OCI-M2 (cell line): ENCODE measurements at regions not wholly inside any gene's neighbourhood (a gene's known extent, or its start where the extent isn't known, plus 50 kb on each side); places are given as distances from the start of the nearest gene placed in this dataset.

Source experiments
- DNase-seq: peaks from one replicate; lab custom pipeline; 2025; ENCODE audit not compliant: unreplicated experiment; lab: John Stamatoyannopoulos, UW

DNA sequence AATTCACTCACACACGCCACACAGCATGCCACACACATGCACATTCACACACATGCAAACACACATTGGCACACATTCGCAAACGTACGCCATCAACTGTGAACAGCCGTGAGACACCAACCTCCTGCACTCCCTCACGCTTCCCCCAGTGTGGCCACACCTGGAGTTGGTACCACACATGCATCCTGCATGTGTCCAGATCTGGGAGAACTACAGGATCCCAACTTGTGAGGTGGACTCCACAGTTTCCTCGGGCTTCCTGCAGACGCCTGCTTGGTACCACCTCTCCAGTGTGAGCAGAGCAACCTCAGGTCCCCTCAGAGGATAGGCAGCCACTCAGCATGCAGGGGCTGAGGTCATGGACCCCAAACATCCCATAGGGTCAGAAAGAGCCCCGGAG, 239.0 kb downstream of the EIPR1 start:
- DNase-seq = no peak

DNA sequence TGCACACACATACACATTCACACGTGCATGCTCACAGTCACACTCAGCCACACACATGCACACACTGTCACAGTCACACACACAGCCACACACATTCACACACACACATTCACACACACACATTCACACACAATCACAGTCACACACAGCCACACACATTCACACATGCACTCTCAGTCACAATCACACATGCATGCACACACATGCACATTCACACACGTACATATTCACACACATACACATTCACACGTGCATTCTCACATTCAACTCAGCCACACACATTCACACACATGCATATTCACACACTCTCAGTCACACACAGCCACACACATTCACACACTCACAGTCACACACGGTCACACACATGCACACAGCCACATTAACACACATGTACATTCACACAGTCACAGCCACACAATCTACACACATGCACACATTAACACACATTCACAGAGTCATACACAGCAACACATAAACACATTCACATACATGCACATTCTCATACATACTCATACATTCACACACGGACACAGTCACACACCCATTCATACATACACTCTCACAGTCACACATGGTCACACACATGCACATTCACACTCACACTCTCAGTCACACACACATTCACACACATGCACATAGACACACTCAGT, 239.8 kb downstream of the EIPR1 start:
- DNase-seq = no peak

- no peak for DNase-seq
These were observed 241.9 kb downstream of the EIPR1 start for GRCh38 chr2:3135676-3136075.

- DNase-seq = no peak
These were observed 243.5 kb downstream of the EIPR1 start for GRCh38 chr2:3134026-3134571.

- DNase-seq = no peak
These were observed 244.7 kb downstream of the EIPR1 start for GRCh38 chr2:3132966-3133365.

- DNase-seq = no peak
These were observed 245.2 kb downstream of the EIPR1 start for GRCh38 chr2:3132466-3132865.

- DNase-seq = no peak
These were observed 245.8 kb downstream of the EIPR1 start for GRCh38 chr2:3131636-3132326.

- no peak for DNase-seq
These were observed 246.6 kb downstream of the EIPR1 start for GRCh38 chr2:3130889-3131635.

DNA sequence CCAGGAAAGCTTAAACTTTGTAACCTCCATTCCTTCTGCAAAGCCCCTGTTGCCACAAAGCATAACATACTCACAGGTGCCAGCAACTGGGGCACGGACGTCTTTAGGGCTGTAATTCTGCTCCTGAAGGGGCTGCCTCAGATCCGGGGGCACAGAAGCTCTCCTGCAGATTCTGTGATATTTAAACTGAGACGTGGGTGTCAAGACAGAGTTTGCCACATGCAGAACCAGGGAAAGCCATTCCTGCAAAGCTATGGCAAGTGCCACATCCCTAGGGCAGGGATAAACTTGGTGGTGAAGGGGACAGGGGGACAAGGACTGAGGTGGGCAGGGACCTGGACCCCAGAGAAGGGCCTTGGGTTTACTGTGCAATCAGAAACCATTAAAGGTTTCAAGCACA, 247.2 kb downstream of the EIPR1 start:
- DNase-seq = no peak

DNA sequence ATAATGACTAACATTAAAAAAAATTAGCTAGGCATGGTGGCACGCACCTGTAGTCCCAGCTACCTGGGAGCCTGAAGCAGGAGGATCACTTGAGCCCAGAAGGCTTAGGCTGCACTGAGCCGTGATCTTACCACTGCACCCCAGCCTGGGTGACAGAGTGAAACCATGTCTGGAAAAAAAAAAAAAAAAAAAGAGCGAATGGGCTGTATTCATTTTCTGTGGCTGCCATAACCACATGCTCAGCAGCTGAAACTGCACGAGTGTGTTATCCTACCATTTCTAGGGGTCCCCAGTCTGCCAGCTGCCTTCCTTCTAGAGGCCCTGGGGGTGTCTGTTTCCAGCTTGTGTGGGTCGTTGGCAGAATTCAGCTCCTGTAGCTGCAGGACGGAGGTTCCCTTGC, 247.8 kb downstream of the EIPR1 start:
- no peak for DNase-seq

DNA sequence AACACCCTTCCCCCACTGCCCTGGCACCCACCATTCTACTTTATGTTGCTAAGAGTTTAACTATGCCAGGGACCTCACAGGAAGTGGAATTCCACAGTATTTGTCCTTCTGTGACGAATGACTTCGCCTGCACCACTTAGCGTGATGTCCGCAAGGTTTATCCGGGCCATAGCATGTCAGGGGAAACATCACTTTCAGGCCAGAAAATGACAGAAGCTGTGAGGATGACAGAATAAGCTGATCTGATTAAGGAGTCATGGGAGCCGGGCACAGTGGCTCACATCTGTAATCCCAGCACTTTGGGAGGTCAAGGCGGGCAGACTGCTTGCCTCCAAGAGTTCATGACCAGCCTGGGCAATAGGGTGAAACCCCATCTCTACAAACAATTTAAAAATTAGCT, 248.8 kb downstream of the EIPR1 start:
- no peak for DNase-seq

DNA sequence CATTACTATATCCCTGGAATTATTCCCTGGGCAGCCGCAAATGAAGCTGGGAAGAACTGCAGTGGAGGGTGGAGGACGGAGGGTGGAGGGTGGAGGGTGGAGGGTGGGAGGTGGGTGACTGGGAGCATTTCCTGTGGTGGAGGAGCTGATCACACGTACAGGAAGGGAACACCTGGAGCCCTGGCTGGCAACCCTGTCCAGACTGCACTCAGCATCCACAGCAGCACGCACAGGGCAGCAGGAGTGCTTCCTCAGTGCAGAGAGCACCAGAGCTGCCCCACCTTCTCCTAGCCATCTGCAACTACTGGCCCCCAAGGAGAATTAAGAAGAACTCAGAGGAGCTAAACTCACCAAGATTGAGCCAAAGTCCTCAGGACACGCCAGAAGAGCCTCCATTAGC, 249.9 kb downstream of the EIPR1 start:
- no peak for DNase-seq

GRCh38 chr2:3126911-3127621, 250.6 kb downstream of the EIPR1 start:
- DNase-seq = no peak

DNA sequence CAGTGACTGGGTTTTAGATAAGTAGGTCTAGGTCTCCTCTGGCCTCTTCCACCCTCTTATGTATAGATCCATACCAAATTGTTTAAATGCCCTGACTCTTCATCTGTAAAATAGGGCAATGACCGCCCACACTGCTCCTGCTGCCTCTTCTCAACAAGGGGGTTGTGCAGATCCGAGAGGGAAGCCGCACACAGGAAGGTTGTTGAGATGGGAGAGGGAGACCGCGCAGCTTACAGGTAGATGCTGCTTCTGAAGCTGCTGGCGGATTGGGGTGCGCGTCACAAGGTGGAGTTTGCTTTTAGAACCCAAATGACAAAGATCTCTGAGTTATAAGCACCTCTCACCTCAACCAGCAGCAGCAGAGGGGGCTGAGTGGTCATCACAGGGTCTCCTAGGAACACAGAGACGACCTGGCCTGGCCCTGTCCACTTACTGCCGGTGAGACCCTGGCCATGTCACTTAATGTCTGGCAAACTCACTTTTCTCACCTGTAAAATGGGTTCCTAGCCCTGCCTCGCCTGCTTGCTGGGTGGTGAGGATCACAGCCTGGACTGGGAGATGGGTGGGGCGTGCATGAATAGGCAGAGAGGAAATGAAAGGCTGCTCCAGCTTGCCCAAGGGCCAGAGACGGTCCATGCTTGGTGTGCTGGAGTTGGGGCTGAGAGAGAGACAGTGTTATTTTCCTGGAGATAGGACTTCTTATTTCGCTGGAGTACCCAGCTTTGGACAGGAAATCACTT, 251.3 kb downstream of the EIPR1 start:
- no peak for DNase-seq

GRCh38 chr2:3125761-3126130, 251.9 kb downstream of the EIPR1 start:
- DNase-seq = no peak

DNA sequence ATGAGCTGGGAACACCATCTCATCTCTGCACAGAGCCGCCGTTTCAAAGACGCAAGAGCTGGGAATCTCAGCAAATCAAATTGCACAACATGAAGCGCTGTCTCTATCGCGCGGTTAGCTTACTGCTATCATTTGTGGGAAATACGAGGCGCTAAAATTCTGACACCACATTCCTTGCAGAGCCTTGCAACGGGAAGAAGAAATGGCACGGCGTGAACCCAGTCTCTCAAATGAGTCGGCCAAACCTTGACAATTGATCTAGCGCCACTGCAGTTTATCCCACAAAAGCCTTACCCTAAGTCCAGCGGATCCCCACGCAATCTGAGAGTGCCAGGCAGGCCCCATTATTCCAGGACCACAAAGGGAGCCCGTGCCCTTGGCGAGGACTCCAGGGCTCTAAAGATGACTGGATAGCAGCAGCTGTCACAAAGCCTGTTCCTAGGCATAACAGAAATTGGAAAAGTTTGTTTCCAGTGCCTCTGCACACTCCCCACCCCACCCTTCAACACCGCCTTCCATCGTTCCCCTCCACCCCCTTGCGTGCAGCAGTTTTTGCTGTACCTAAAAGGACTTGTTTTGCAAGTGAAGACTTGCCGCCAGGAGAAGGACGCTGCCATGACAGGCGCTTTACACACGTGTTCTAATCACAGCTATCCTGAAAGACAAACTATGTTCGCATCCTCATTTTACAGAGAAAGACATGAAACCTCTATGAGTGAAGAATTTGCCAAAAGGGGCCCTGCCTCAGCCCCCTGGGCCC, 252.4 kb downstream of the EIPR1 start:
- no peak for DNase-seq

DNA sequence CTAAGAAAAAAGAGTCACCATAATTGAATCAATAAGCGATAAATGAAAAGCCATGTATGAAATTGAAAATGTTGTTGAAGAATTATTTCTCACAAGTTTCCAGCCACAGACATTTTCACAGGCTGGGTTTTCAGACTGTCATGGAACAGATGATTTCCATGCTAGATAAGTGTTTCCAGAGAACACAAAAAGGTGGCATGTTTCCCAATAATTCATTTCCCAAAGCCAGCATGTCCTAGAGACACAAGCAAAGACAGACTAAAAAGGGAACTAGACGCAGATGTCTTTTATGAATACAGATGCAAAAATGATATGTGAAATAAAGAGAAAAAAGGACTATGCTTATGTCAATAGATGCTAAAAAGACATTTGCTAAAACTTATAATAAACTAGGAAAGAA, 255.1 kb downstream of the EIPR1 start:
- no peak for DNase-seq

DNA sequence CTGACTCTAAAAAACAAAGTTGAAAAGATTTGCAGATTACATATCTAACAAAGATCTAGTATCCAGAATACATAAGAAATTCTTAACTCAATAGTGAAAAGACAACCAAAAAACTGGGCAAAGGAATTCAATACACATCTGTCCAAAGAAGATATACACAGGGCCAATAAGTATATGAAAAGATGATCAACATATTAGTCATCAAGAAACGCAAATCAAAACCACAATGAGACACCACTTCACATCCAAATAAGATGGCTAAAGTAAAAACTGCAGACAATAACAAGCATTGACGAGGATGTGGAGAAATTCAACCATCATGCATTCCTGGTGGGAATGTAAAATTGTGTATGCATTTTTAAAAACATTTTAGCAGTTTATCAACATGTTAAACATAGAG, 256.0 kb downstream of the EIPR1 start:
- DNase-seq = no peak

DNA sequence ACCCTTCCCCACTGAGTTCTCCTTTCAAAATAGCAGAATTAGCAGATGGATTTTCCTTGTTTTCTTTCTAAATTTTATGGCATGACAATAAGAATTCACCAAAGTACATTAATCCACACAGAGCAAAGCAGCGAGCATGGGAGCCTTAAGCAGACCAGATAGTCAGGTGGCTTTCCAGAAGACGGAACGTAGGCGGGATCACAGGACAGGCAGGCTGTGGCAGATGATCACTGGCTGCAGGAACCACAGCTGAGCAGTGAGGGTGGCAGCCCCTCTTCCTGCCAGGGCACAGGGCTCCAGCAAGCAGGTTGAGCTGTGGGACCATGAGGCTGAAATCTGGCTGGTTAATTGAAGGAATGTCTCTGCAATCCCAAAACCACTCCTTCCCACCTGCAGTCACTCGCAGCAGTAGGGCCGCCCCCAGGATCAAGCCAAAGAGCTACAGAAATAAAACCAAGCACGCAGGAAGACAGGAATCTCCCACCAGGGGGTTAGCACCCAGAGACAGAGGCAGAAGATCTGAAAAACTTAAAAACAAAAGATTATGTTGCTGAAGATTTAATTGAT, 259.9 kb downstream of the EIPR1 start:
- DNase-seq = no peak

GRCh38 chr2:3116371-3116770, 261.2 kb downstream of the EIPR1 start:
- DNase-seq = no peak
